SJSA1 (cell line): ENCODE measurements at regions not wholly inside any gene's neighbourhood (a gene's known extent, or its start where the extent isn't known, plus 50 kb on each side); places are given as distances from the start of the nearest gene placed in this dataset.

Experiments used
- DNase-seq, 2 experiments: peaks; one replicate each; pipeline ENCODE4 v3.0.0-alpha.2; 2015 to 2020; ENCODE audit warnings: low spot score in 2 of 2, low read depth in 1 of 2
- H3K27ac ChIP-seq: fragments of 250-450 bp; sonication (Bioruptor Pico); 2 replicates; pipeline ENCODE4 v1.5.1; 2020; ENCODE audit warnings: mild to moderate bottlenecking, moderate library complexity
- H3K27me3 ChIP-seq: fragments of 250-450 bp; sonication (Bioruptor Pico); replicated peaks from 2 replicates; pipeline ENCODE4 v1.5.1; 2020; ENCODE audit warnings: mild to moderate bottlenecking, moderate library complexity
- H3K36me3 ChIP-seq: fragments of 250-450 bp; sonication (Bioruptor Pico); 2 replicates; pipeline ENCODE4 v1.5.1; 2020; ENCODE audit warnings: mild to moderate bottlenecking
- H3K4me1 ChIP-seq: fragments of 250-450 bp; sonication (Bioruptor Pico); replicated peaks from 2 replicates; pipeline ENCODE4 v1.6.1; 2021; ENCODE audit warnings: mild to moderate bottlenecking
- H3K4me3 ChIP-seq: fragments of 250-450 bp; sonication (Bioruptor Pico); 2 replicates; pipeline ENCODE4 v1.5.1; 2020; ENCODE audit warnings: mild to moderate bottlenecking
- H3K9me3 ChIP-seq: fragments of 250-450 bp; sonication (Bioruptor Pico); replicated peaks from 2 replicates; pipeline ENCODE4 v1.5.1; 2020; ENCODE audit warnings: mild to moderate bottlenecking

GRCh38 chr6:90913266-90913960 is 326.5 kb upstream of the MAP3K7 start:
- Histone ChIP-seq H3K4me1 (no peaks in the 10 kb centered on the region), H3K9me3 (no peaks in the 10 kb centered on the region), H3K27me3 (no peaks in the 10 kb centered on the region), H3K36me3 (no peaks in the 10 kb centered on the region), H3K4me3 (no peak overlapping the region), H3K27ac (no peak overlapping the region)
- no peak for DNase-seq

GRCh38 chr6:90911642-90912041 is 324.8 kb upstream of the MAP3K7 start:
- DNase-seq = no peak
- Histone ChIP-seq H3K27ac (no peak overlapping the region), H3K4me1 (no peaks in the 10 kb centered on the region), H3K27me3 (no peaks in the 10 kb centered on the region), H3K9me3 (no peaks in the 10 kb centered on the region), H3K36me3 (no peaks in the 10 kb centered on the region), H3K4me3 (no peak overlapping the region)

- Histone ChIP-seq H3K27ac (no peak overlapping the region), H3K27me3 (no peaks in the 10 kb centered on the region), H3K36me3 (no peaks in the 10 kb centered on the region), H3K4me1 (no peaks in the 10 kb centered on the region), H3K9me3 (no peaks in the 10 kb centered on the region), H3K4me3 (no peak overlapping the region)
- no peak for DNase-seq
Observed at GRCh38 chr6:90910893-90911292, 324.0 kb upstream of the MAP3K7 start.

DNA sequence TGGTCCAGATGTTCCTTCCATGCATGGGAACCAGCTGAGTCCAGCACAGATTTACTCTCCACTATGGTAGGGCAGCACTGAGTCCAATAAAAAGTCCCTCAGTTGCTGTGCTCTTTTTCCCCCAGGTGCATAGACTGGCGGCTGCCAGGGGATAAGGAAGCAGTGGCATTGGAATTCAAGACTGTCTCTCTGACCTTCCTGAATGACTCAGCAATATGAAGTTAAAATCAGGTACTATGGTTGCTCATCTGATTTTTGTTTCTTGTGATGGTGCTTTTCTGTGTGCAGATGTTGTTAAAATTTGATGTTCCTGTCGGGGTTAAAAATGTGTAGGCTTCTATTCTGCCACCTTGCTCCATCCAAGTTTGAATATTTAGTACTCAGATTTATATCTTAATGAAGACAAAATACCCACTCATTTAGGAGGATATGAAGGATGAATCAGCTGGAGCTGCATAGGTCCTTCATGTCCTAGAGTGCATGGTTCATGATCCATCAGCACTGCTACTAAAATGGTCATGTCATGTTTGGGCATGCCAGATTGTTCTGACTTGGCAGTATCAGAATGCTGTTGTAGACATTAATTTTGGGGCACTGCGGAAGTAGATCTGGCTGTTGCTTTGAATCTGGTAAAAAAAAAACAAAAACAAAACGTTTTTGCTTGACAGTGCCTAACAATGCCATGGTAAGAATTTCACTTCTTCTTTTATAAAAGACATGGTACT is 321.2 kb upstream of the MAP3K7 start:
- no peaks in the 10 kb centered on the region for H3K4me1 ChIP-seq
- H3K36me3 ChIP-seq = no peaks in the 10 kb centered on the region
- H3K27me3 ChIP-seq = no peaks in the 10 kb centered on the region
- H3K27ac ChIP-seq = no peak overlapping the region
- no peak overlapping the region for H3K4me3 ChIP-seq
- no peaks in the 10 kb centered on the region for H3K9me3 ChIP-seq
- DNase-seq = no peak

DNA sequence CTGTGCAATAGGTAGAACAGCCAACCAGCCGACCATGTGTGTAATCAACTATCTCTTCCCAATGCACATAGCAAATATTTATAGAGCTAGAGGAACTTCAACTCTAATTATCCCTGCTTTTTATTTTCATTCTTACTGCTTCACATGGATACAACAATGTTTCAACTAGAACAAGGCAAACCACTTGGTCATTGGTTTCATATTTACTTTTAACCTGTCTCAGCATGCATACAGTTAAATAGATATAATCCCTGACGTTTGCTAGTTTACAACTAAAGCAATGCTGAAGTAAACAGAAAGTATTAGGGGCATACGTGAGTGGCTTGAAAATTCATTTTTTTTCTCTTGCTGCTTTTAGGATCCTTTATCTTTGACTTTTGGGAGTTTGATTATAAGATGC is 318.5 kb upstream of the MAP3K7 start:
- no peaks in the 10 kb centered on the region for H3K4me1 ChIP-seq
- H3K36me3 ChIP-seq = no peaks in the 10 kb centered on the region
- H3K27ac ChIP-seq = no peak overlapping the region
- no peak for DNase-seq
- H3K9me3 ChIP-seq = no peaks in the 10 kb centered on the region
- H3K4me3 ChIP-seq = no peak overlapping the region
- no peaks in the 10 kb centered on the region for H3K27me3 ChIP-seq

DNA sequence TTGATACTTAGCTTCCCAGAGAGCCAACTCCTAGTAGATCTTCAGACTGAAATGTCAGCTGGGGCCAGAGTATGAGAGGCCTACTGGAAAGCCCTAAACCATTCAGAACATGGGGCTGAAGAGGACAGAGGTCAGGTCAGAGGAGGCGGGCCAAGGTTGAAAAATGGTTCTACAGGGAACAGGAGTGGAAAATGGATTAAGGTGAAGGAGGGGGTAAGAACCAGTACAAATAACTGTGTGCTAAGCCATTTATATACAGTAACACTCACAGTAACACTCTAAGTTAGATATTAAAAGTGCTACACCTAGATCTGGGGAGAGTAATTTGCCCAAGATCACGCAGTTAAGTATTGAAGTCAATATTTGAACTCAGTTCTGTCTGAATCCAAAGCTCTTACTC is 313.2 kb upstream of the MAP3K7 start:
- Histone ChIP-seq H3K27me3 (no peaks in the 10 kb centered on the region), H3K36me3 (no peaks in the 10 kb centered on the region), H3K4me3 (no peak overlapping the region), H3K4me1 (no peaks in the 10 kb centered on the region), H3K27ac (no peak overlapping the region), H3K9me3 (no peaks in the 10 kb centered on the region)
- no peak for DNase-seq

- Histone ChIP-seq H3K36me3 (no peaks in the 10 kb centered on the region), H3K4me1 (no peaks in the 10 kb centered on the region), H3K27me3 (no peaks in the 10 kb centered on the region), H3K4me3 (no peak overlapping the region), H3K9me3 (no peaks in the 10 kb centered on the region), H3K27ac (no peak overlapping the region)
- DNase-seq = no peak
Observed at GRCh38 chr6:90898763-90899162, 311.9 kb upstream of the MAP3K7 start.

DNA sequence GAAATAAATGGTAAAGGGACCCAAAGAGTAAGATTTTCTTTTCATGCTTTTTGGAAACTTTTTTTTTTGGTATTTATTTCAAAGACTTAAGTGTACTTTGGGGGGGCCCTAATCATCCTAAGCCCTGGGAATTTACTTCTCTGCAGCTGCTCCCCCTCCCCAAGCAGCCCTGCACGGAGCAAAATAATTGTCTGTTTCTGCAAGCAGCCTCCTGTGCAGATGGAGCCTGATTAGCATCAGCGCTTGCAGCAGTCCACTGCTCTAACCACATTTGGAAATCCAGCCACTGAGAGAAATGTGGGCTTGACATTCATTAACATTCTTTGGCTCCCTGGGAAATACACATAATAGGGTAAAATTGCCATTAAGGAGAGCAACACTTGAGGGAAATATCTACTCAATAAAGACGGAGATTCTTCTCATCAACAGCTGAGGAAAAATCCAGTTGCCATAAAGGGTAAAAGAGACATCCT is 309.2 kb upstream of the MAP3K7 start:
- no peak overlapping the region for H3K27ac ChIP-seq
- no peak overlapping the region for H3K4me3 ChIP-seq
- no peaks in the 10 kb centered on the region for H3K27me3 ChIP-seq
- no peaks in the 10 kb centered on the region for H3K4me1 ChIP-seq
- no peaks in the 10 kb centered on the region for H3K36me3 ChIP-seq
- H3K9me3 ChIP-seq = no peaks in the 10 kb centered on the region
- DNase-seq = no peak

DNA sequence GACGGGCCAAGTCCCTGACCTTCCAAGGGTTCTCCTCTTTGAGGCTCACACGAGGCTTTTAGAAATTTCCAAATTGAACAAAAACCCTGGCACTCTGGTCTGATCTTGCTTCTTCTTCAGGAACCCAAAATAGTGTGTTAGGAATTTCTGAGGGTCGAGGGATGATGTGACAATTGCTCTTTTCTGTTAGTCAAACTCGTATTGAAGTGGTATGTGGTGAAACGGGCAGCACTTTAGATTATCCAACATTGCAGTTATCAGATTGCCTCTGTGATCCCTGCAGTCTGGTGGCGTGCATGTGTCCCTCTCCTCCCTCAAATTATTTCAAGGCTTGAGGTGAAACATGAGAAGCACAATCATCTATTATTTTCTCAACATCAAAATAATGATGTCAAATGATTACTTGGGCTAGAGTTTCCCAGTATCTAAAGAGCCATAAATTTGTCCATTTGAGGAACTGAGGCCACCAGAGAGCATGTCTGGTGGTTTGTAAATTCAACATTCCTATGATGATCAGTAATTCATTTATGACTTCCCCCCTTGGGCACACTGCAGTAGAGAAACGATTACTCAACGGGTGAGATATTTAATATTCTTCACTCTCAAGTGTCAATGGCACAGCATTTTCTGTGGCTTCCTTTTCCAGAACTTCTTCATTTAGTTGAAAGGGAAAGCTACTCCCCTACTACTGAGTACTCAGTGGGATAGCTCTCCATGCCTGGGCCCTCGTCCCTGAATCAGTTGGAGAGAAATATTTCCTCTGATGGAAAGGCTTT is 308.6 kb upstream of the MAP3K7 start:
- H3K9me3 ChIP-seq = no peaks in the 10 kb centered on the region
- H3K4me1 ChIP-seq = no peaks in the 10 kb centered on the region
- DNase-seq = no peak
- no peak overlapping the region for H3K4me3 ChIP-seq
- H3K36me3 ChIP-seq = no peaks in the 10 kb centered on the region
- no peaks in the 10 kb centered on the region for H3K27me3 ChIP-seq
- H3K27ac ChIP-seq = no peak overlapping the region

DNA sequence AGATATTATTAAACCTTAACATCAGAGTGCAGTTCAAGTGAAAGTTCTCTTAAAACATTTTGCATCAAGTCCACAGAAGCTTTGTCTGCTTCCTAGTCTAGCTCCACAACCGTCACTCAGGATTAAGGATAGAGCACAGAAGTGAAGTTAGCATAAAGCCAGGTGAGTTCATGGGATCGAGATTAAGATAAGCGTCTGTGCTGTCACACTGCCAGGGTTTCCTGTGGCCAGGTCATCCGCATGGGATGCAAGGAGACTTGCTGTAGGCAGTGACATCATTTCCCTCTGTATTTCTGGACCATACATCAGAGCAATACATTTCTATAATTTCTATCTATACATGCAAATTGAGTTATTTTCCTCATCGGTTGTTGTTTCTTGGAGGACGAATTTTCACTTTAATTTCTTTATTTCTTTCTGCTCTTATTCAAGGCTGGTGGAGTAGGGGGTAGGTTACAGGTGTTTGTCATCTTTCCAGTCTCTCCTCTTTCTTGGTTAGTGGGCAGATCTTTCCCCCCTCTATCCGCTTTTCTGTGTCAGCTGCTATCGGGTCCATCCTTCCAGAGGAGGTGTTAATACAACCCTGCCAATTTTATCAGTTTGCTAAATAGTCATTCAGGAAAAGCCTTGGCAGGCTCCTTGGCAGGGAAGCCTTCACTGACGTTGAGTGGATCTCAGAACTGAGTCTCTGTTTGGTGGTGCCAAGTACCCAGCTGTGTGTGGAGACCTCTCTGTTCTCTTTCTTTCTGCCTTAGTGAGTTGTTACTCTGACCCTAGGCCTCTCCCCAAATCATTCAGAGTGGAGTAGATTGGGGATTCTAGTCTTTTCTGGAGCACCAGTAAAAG is 307.6 kb upstream of the MAP3K7 start:
- Histone ChIP-seq H3K27me3 (no peaks in the 10 kb centered on the region), H3K36me3 (no peaks in the 10 kb centered on the region), H3K4me3 (no peak overlapping the region), H3K27ac (no peak overlapping the region), H3K9me3 (no peaks in the 10 kb centered on the region), H3K4me1 (no peaks in the 10 kb centered on the region)
- DNase-seq = no peak

DNA sequence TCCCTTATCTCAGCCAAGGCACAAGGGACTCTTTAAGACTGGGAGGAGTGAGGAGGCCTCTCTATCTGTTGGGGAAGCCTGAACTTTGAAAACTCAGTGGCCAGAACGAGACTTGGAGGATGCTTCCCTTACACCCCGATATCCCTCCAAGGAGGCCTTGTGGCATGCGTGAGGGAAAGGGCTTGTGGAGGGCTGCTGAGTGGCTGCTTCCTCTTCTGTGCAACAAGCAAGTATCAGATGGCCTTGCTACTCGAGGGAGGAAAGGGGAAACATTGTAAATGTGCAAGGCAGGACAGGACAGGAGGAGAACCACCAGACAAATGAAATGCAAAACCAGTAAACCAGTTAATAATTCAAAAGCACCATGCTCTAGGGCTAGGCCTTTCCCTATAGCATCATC is 306.5 kb upstream of the MAP3K7 start:
- Histone ChIP-seq H3K27me3 (no peaks in the 10 kb centered on the region), H3K4me3 (no peak overlapping the region), H3K27ac (no peak overlapping the region), H3K4me1 (no peaks in the 10 kb centered on the region), H3K9me3 (no peaks in the 10 kb centered on the region), H3K36me3 (no peaks in the 10 kb centered on the region)
- DNase-seq = no peak

DNA sequence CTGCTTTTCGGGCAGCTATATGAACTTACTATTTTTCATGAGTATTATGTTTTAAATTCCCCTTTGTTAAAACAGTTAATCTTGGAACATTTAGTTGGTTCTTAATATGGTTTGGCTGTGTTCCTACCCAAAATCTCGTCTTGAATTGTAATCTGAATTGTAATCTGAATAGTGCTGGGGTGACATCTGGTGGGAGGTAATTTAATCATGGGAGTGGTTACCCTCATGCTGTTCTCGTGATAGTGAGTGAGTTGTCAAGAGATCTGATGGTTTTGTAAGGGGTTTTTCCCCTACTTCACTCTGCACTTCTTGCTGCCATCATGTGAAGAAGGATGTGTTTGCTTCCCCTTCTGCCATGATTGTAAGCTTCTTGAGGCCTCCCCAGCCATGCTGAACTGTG is 305.4 kb upstream of the MAP3K7 start:
- H3K36me3 ChIP-seq = no peaks in the 10 kb centered on the region
- H3K27ac ChIP-seq = no peak overlapping the region
- H3K4me1 ChIP-seq = no peaks in the 10 kb centered on the region
- H3K27me3 ChIP-seq = no peaks in the 10 kb centered on the region
- H3K9me3 ChIP-seq = no peaks in the 10 kb centered on the region
- no peak overlapping the region for H3K4me3 ChIP-seq
- DNase-seq = no peak

GRCh38 chr6:90891355-90891754 is 304.5 kb upstream of the MAP3K7 start:
- H3K36me3 ChIP-seq = no peaks in the 10 kb centered on the region
- no peak overlapping the region for H3K27ac ChIP-seq
- H3K4me3 ChIP-seq = no peak overlapping the region
- no peaks in the 10 kb centered on the region for H3K4me1 ChIP-seq
- H3K27me3 ChIP-seq = no peaks in the 10 kb centered on the region
- DNase-seq = no peak
- no peaks in the 10 kb centered on the region for H3K9me3 ChIP-seq
